IPS DF 6.9 (cell line): ENCODE measurements at regions not wholly inside any gene's neighbourhood (a gene's known extent, or its start where the extent isn't known, plus 50 kb on each side); places are given as distances from the start of the nearest gene placed in this dataset.
"Not testable (repeated sequence)": the region's sequence is repeated elsewhere in the genome, so short reads cannot be mapped to it uniquely, and the experiment has no call there.

Experiments used
- DNase-seq: peaks from one replicate; pipeline ENCODE4 v3.0.0-alpha.2; 2013; ENCODE audit warnings: low read depth, low spot score
- H3K27ac ChIP-seq: one replicate; pipeline ENCODE4 v1.5.1; 2013; ENCODE audit warnings: low read length, control low read depth
- H3K27me3 ChIP-seq: 2 replicates; pipeline ENCODE4 v1.6.1; 2013; ENCODE audit warnings: mild to moderate bottlenecking, low read length; ENCODE audit not compliant: control insufficient read depth, insufficient read depth
- H3K36me3 ChIP-seq: 2 replicates; pipeline ENCODE4 v1.6.1; 2013; ENCODE audit warnings: low read length; ENCODE audit not compliant: control insufficient read depth, insufficient read depth
- H3K4me1 ChIP-seq: 2 replicates; pipeline ENCODE4 v1.6.1; 2013; ENCODE audit warnings: low read length; ENCODE audit not compliant: control insufficient read depth, insufficient read depth
- H3K4me3 ChIP-seq: 2 replicates; pipeline ENCODE4 v1.5.1; 2013; ENCODE audit warnings: mild to moderate bottlenecking, low read length
- H3K9me3 ChIP-seq: 2 replicates; pipeline ENCODE4 v1.6.1; 2013; ENCODE audit warnings: low read length, inconsistent platforms; ENCODE audit not compliant: control insufficient read depth, insufficient read depth
- WGBS: extraction: QIAGEN DNeasy Blood & Tissue Kit; methylation state at CpG from one replicate; pipeline ENCODE4 v1.1.7; 2013; ENCODE audit warnings: mixed read lengths, missing lambda C conversion rate; ENCODE audit not compliant: insufficient read length, insufficient coverage; 5-methylcytosine and 5-hydroxymethylcytosine counted together

- not testable (repeated sequence) for H3K36me3 ChIP-seq, DNase-seq, H3K27me3 ChIP-seq, H3K4me3 ChIP-seq, H3K4me1 ChIP-seq, H3K27ac ChIP-seq
- WGBS, result no CpG with 5 or more reads among the region's 2 CpGs
- H3K9me3 ChIP-seq, result peaks cover 12% of the 10 kb centered on the region
Observed at GRCh38 chr2:89756616-89757015, 1065.1 kb downstream of the RPIA start.

- not testable (repeated sequence) for H3K27me3 ChIP-seq, DNase-seq, H3K36me3 ChIP-seq, H3K4me1 ChIP-seq, H3K4me3 ChIP-seq, H3K27ac ChIP-seq
- H3K9me3 ChIP-seq, result peaks cover 19% of the 10 kb centered on the region
- WGBS, result no CpG with 5 or more reads among the region's 14 CpGs
Observed at GRCh38 chr2:89758332-89759026, 1067.0 kb downstream of the RPIA start.

GRCh38 chr2:89760762-89761161, 1069.3 kb downstream of the RPIA start:
- not testable (repeated sequence) for H3K27me3 ChIP-seq, DNase-seq, H3K27ac ChIP-seq, H3K4me1 ChIP-seq, H3K36me3 ChIP-seq, H3K4me3 ChIP-seq
- peaks cover 33% of the 10 kb centered on the region for H3K9me3 ChIP-seq
- WGBS, result no CpG with 5 or more reads among the region's 6 CpGs

GRCh38 chr2:89761171-89761570, 1069.7 kb downstream of the RPIA start:
- H3K27ac ChIP-seq, H3K36me3 ChIP-seq, DNase-seq, H3K27me3 ChIP-seq, H3K4me1 ChIP-seq, H3K4me3 ChIP-seq: not testable (repeated sequence)
- peaks cover 34% of the 10 kb centered on the region for H3K9me3 ChIP-seq
- WGBS, result no CpG with 5 or more reads among the region's 2 CpGs

GRCh38 chr2:89761863-89762262, 1070.4 kb downstream of the RPIA start:
- H3K36me3 ChIP-seq, H3K4me3 ChIP-seq, H3K27ac ChIP-seq, H3K4me1 ChIP-seq, DNase-seq, H3K27me3 ChIP-seq: not testable (repeated sequence)
- peaks cover 36% of the 10 kb centered on the region for H3K9me3 ChIP-seq
- WGBS, result no CpG with 5 or more reads among the region's 4 CpGs

GRCh38 chr2:89762461-89763253, 1071.2 kb downstream of the RPIA start:
- not testable (repeated sequence) for H3K27me3 ChIP-seq, H3K4me3 ChIP-seq, H3K27ac ChIP-seq, DNase-seq, H3K36me3 ChIP-seq, H3K4me1 ChIP-seq
- H3K9me3 ChIP-seq, result peaks cover 37% of the 10 kb centered on the region
- WGBS, result no CpG with 5 or more reads among the region's 13 CpGs

GRCh38 chr2:89763254-89763580, 1071.7 kb downstream of the RPIA start:
- DNase-seq, result no peak
- peaks cover 34% of the 10 kb centered on the region for H3K9me3 ChIP-seq
- no CpG with 5 or more reads among the region's 17 CpGs for WGBS
- H3K27me3 ChIP-seq, result no peaks in the 10 kb centered on the region
- no peaks in the 10 kb centered on the region; the same call in 1 of the 2 replicates for H3K36me3 ChIP-seq
- H3K27ac ChIP-seq, result no peak overlapping the region
- no peak overlapping the region for H3K4me3 ChIP-seq
- no peaks in the 10 kb centered on the region for H3K4me1 ChIP-seq

GRCh38 chr2:89763581-89764485, 1072.4 kb downstream of the RPIA start:
- Histone ChIP-seq H3K4me3 (no peak overlapping the region), H3K9me3 (peaks cover 31% of the 10 kb centered on the region)
- no CpG with 5 or more reads among the region's 29 CpGs for WGBS

GRCh38 chr2:89764571-89765360, 1073.3 kb downstream of the RPIA start:
- not testable (repeated sequence) for H3K36me3 ChIP-seq, H3K4me1 ChIP-seq, H3K27ac ChIP-seq, H3K4me3 ChIP-seq, DNase-seq, H3K27me3 ChIP-seq
- peaks cover 32% of the 10 kb centered on the region for H3K9me3 ChIP-seq
- WGBS, result no CpG with 5 or more reads among the region's 20 CpGs

More at GRCh38 chr2:89763581-89764485, 1072.4 kb downstream of the RPIA start:
- Histone ChIP-seq H3K36me3 (no peaks in the 10 kb centered on the region; the same call in 1 of the 2 replicates), H3K4me1 (no peaks in the 10 kb centered on the region), H3K27me3 (no peaks in the 10 kb centered on the region), H3K27ac (no peak overlapping the region)
- no peak for DNase-seq

- not testable (repeated sequence) for H3K4me1 ChIP-seq, H3K4me3 ChIP-seq, H3K27ac ChIP-seq, DNase-seq, H3K27me3 ChIP-seq, H3K36me3 ChIP-seq
- peaks cover 32% of the 10 kb centered on the region for H3K9me3 ChIP-seq
- WGBS, result no CpG with 5 or more reads among the region's 5 CpGs
Observed at GRCh38 chr2:89765361-89765718, 1073.9 kb downstream of the RPIA start.
